ENCODE measurements at regions not wholly inside any gene's neighbourhood (a gene's known extent, or its start where the extent isn't known, plus 50 kb on each side); places are given as distances from the start of the nearest gene placed in this dataset.

- POLR2A ChIA-PET, result no interaction called here
- no peak for TF ChIP-seq CTCF (IDR thresholded peaks at IDR 0.05; ENCODE audit: low read depth, low read length)
- CTCF ChIA-PET, result no interaction called here
These were observed 170.7 kb upstream of the SLC7A11 start for GRCh38 chr4:138412847-138413246.

GRCh38 chr4:138410266-138410665 lies 168.1 kb upstream of the SLC7A11 start:
- DNase-seq (ENCODE audit: low read depth, low spot score), result no peak
- ChIA-PET POLR2A (no interaction called here), CTCF (no interaction called here)
- Histone ChIP-seq H3K9me3 (ENCODE audit: control insufficient read depth, insufficient read depth, low read length) (no peaks in the 10 kb centered on the region), H3K27me3 (ENCODE audit: control insufficient read depth, insufficient read depth, low read length) (no peaks in the 10 kb centered on the region), H3K4me3 (ENCODE audit: low read depth, low read length) (no peak overlapping the region), H3K27ac (ENCODE audit: low read depth, low read length) (no peak overlapping the region)
- no peak for TF ChIP-seq CTCF (IDR thresholded peaks at IDR 0.05; ENCODE audit: low read depth, low read length)

More at GRCh38 chr4:138412847-138413246, 170.7 kb upstream of the SLC7A11 start:
- H3K9me3 ChIP-seq (ENCODE audit: control insufficient read depth, insufficient read depth, low read length), result no peaks in the 10 kb centered on the region
- no peak overlapping the region for H3K4me3 ChIP-seq (ENCODE audit: low read depth, low read length)
- no peaks in the 10 kb centered on the region for H3K27me3 ChIP-seq (ENCODE audit: control insufficient read depth, insufficient read depth, low read length)
- no peak overlapping the region for H3K27ac ChIP-seq (ENCODE audit: low read depth, low read length)
- no peak for DNase-seq (ENCODE audit: low read depth, low spot score)

- Histone ChIP-seq H3K4me3 (ENCODE audit: low read depth, low read length) (no peak overlapping the region), H3K27ac (ENCODE audit: low read depth, low read length) (no peak overlapping the region), H3K27me3 (ENCODE audit: control insufficient read depth, insufficient read depth, low read length) (no peaks in the 10 kb centered on the region), H3K9me3 (ENCODE audit: control insufficient read depth, insufficient read depth, low read length) (no peaks in the 10 kb centered on the region)
- POLR2A ChIA-PET, result no interaction called here
- no peak for TF ChIP-seq CTCF (IDR thresholded peaks at IDR 0.05; ENCODE audit: low read depth, low read length)
- CTCF ChIA-PET, result no interaction called here
- no peak for DNase-seq (ENCODE audit: low read depth, low spot score)
These were observed 167.5 kb upstream of the SLC7A11 start for GRCh38 chr4:138409670-138410069.

GRCh38 chr4:138408758-138409157 lies 166.6 kb upstream of the SLC7A11 start:
- Histone ChIP-seq H3K9me3 (ENCODE audit: control insufficient read depth, insufficient read depth, low read length) (no peaks in the 10 kb centered on the region), H3K27ac (ENCODE audit: low read depth, low read length) (no peak overlapping the region), H3K4me3 (ENCODE audit: low read depth, low read length) (no peak overlapping the region), H3K27me3 (ENCODE audit: control insufficient read depth, insufficient read depth, low read length) (no peaks in the 10 kb centered on the region)
- ChIA-PET POLR2A (no interaction called here), CTCF (no interaction called here)
- no peak for TF ChIP-seq CTCF (IDR thresholded peaks at IDR 0.05; ENCODE audit: low read depth, low read length)
- DNase-seq (ENCODE audit: low read depth, low spot score), result no peak

- H3K4me3 ChIP-seq (ENCODE audit: low read depth, low read length), result no peak overlapping the region
- H3K27me3 ChIP-seq (ENCODE audit: control insufficient read depth, insufficient read depth, low read length), result no peaks in the 10 kb centered on the region
- DNase-seq (ENCODE audit: low read depth, low spot score), result no peak
- no peak for TF ChIP-seq CTCF (IDR thresholded peaks at IDR 0.05; ENCODE audit: low read depth, low read length)
- CTCF ChIA-PET, result interaction anchor here (1.3 kb wide), 1 partner anchor 464 kb away, joined by 3 read pairs; no protein-coding TSS in a partner anchor
- POLR2A ChIA-PET, result interaction anchor here (1.0 kb wide), 1 partner anchor 165 kb away, joined by 4 read pairs; the partner anchor contains the start of gene SLC7A11
- no peak overlapping the region for H3K27ac ChIP-seq (ENCODE audit: low read depth, low read length)
- no peaks in the 10 kb centered on the region for H3K9me3 ChIP-seq (ENCODE audit: control insufficient read depth, insufficient read depth, low read length)
These were observed 165.2 kb upstream of the SLC7A11 start for GRCh38 chr4:138407329-138407728.
